ENCODE measurements at regions not wholly inside any gene's neighbourhood (a gene's known extent, or its start where the extent isn't known, plus 50 kb on each side); places are given as distances from the start of the nearest gene placed in this dataset.

DNA sequence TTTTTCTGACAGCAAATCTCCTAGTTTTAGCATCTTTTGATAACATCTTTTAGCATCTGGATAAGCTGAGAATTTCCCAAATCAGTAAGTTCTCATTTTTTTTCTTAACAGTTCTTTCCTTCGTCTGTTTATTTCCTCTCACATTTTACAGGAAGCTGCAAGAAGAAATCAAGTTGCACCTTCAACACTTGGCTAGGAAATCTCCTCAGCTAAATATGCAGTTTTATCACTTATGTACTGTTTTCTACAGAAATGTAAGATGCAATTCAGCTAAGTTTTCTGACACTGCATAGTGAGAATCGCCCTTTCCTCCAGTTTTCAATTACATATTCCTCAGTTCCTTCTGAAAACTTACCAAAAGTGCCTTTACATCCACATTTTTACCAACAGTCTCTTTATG, 59.0 kb upstream of the MSX2 start:
- TF ChIP-seq, protein P1, sequence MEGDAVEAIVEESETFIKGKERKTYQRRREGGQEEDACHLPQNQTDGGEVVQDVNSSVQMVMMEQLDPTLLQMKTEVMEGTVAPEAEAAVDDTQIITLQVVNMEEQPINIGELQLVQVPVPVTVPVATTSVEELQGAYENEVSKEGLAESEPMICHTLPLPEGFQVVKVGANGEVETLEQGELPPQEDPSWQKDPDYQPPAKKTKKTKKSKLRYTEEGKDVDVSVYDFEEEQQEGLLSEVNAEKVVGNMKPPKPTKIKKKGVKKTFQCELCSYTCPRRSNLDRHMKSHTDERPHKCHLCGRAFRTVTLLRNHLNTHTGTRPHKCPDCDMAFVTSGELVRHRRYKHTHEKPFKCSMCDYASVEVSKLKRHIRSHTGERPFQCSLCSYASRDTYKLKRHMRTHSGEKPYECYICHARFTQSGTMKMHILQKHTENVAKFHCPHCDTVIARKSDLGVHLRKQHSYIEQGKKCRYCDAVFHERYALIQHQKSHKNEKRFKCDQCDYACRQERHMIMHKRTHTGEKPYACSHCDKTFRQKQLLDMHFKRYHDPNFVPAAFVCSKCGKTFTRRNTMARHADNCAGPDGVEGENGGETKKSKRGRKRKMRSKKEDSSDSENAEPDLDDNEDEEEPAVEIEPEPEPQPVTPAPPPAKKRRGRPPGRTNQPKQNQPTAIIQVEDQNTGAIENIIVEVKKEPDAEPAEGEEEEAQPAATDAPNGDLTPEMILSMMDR (IDR thresholded peaks at IDR 0.05) = no peak
- TF ChIP-seq POLR2A (IDR thresholded peaks at IDR 0.05) = no peak

Measured in body of pancreas (tissue), 4 donors.